ENCODE measurements at regions not wholly inside any gene's neighbourhood (a gene's known extent, or its start where the extent isn't known, plus 50 kb on each side); places are given as distances from the start of the nearest gene placed in this dataset.

- H3K4me1 Mint-ChIP-seq (ENCODE audit: insufficient read depth, unreplicated experiment) = no peaks in the 10 kb centered on the region
- TF ChIP-seq, protein P1, sequence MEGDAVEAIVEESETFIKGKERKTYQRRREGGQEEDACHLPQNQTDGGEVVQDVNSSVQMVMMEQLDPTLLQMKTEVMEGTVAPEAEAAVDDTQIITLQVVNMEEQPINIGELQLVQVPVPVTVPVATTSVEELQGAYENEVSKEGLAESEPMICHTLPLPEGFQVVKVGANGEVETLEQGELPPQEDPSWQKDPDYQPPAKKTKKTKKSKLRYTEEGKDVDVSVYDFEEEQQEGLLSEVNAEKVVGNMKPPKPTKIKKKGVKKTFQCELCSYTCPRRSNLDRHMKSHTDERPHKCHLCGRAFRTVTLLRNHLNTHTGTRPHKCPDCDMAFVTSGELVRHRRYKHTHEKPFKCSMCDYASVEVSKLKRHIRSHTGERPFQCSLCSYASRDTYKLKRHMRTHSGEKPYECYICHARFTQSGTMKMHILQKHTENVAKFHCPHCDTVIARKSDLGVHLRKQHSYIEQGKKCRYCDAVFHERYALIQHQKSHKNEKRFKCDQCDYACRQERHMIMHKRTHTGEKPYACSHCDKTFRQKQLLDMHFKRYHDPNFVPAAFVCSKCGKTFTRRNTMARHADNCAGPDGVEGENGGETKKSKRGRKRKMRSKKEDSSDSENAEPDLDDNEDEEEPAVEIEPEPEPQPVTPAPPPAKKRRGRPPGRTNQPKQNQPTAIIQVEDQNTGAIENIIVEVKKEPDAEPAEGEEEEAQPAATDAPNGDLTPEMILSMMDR (IDR thresholded peaks at IDR 0.05; ENCODE audit: unreplicated experiment) = no peak
- POLR2A ChIA-PET = no interaction called here
- no peak overlapping the region for H3K27ac Mint-ChIP-seq (ENCODE audit: low read depth, unreplicated experiment)
- peaks cover 21% of the 10 kb centered on the region for H3K9me3 Mint-ChIP-seq (ENCODE audit: unreplicated experiment)
- no TSS peak for BruUV-seq (replicated peaks)
- intact Hi-C loops (cut with micrococcal nuclease) = no loop called here
- H3K36me3 Mint-ChIP-seq (ENCODE audit: insufficient read depth, unreplicated experiment) = no peaks in the 10 kb centered on the region
- CTCF ChIA-PET = no interaction called here
- H3K4me3 Mint-ChIP-seq (ENCODE audit: unreplicated experiment) = no peak overlapping the region
- DNase-seq (ENCODE audit: unreplicated experiment) = no peak
- H3K27me3 Mint-ChIP-seq (ENCODE audit: insufficient read depth, unreplicated experiment) = no peaks in the 10 kb centered on the region
These were observed 184.8 kb downstream of the CRLF2 start for GRCh38 chrX:1027680-1028079.

- no peak overlapping the region for H3K4me3 Mint-ChIP-seq (ENCODE audit: unreplicated experiment)
- H3K36me3 Mint-ChIP-seq (ENCODE audit: insufficient read depth, unreplicated experiment) = no peaks in the 10 kb centered on the region
- H3K9me3 Mint-ChIP-seq (ENCODE audit: unreplicated experiment) = peaks cover 21% of the 10 kb centered on the region
- no peaks in the 10 kb centered on the region for H3K4me1 Mint-ChIP-seq (ENCODE audit: insufficient read depth, unreplicated experiment)
- ChIA-PET POLR2A (no interaction called here), CTCF (no interaction called here)
- intact Hi-C loops (cut with micrococcal nuclease) = no loop called here
- DNase-seq (ENCODE audit: unreplicated experiment) = no peak
- H3K27ac Mint-ChIP-seq (ENCODE audit: low read depth, unreplicated experiment) = no peak overlapping the region
- no TSS peak for BruUV-seq (replicated peaks)
- TF ChIP-seq, protein P1 (IDR thresholded peaks at IDR 0.05; ENCODE audit: unreplicated experiment) = no peak
- no peaks in the 10 kb centered on the region for H3K27me3 Mint-ChIP-seq (ENCODE audit: insufficient read depth, unreplicated experiment)
These were observed 185.3 kb downstream of the CRLF2 start for GRCh38 chrX:1027133-1027532.

GRCh38 chrX:1026263-1027015 is 186.0 kb downstream of the CRLF2 start:
- POLR2A ChIA-PET = no interaction called here
- Mint-ChIP-seq H3K4me1 (ENCODE audit: insufficient read depth, unreplicated experiment) (no peaks in the 10 kb centered on the region), H3K36me3 (ENCODE audit: insufficient read depth, unreplicated experiment) (no peaks in the 10 kb centered on the region), H3K9me3 (ENCODE audit: unreplicated experiment) (peaks cover 21% of the 10 kb centered on the region), H3K4me3 (ENCODE audit: unreplicated experiment) (no peak overlapping the region), H3K27me3 (ENCODE audit: insufficient read depth, unreplicated experiment) (no peaks in the 10 kb centered on the region), H3K27ac (ENCODE audit: low read depth, unreplicated experiment) (no peak overlapping the region)
- BruUV-seq (replicated peaks) = no TSS peak
- intact Hi-C loops (cut with micrococcal nuclease) = no loop called here
- CTCF ChIA-PET = no interaction called here
- DNase-seq (ENCODE audit: unreplicated experiment) = no peak
- TF ChIP-seq, protein P1 (IDR thresholded peaks at IDR 0.05; ENCODE audit: unreplicated experiment) = no peak

DNA sequence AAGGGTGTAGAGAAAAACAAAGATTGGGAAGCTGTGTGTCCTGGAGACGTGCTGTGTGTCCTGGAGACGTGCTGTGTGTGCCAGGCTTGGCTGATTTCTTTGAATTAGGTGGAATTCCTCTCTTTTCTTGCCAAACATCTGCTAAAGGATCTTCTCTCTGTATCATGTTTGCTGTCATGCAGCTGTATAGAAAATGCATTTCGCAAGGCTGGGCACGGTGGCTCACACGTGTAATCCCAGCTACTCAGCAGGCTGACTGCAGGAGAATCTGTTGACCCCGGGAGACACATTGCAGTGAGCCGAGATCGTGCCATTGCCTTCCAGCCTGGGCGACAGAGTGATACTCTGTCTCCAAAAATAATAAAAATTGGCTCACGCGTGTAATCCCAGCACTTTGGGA is 187.0 kb downstream of the CRLF2 start:
- TF ChIP-seq, protein P1 (IDR thresholded peaks at IDR 0.05; ENCODE audit: unreplicated experiment) = no peak
- CTCF ChIA-PET = no interaction called here
- Mint-ChIP-seq H3K27me3 (ENCODE audit: insufficient read depth, unreplicated experiment) (no peaks in the 10 kb centered on the region), H3K36me3 (ENCODE audit: insufficient read depth, unreplicated experiment) (no peaks in the 10 kb centered on the region), H3K27ac (ENCODE audit: low read depth, unreplicated experiment) (no peak overlapping the region), H3K9me3 (ENCODE audit: unreplicated experiment) (peaks cover 13% of the 10 kb centered on the region), H3K4me1 (ENCODE audit: insufficient read depth, unreplicated experiment) (no peaks in the 10 kb centered on the region), H3K4me3 (ENCODE audit: unreplicated experiment) (no peak overlapping the region)
- no peak for DNase-seq (ENCODE audit: unreplicated experiment)
- BruUV-seq (replicated peaks) = no TSS peak
- intact Hi-C loops (cut with micrococcal nuclease) = no loop called here
- POLR2A ChIA-PET = no interaction called here
